H1 (cell line): ENCODE measurements at regions not wholly inside any gene's neighbourhood (a gene's known extent, or its start where the extent isn't known, plus 50 kb on each side); places are given as distances from the start of the nearest gene placed in this dataset.

Experiments
- CTCF ChIA-PET: fragments of 300-600 bp; sonication (Branson Sonifier 250); formaldehyde crosslinking; loops from one replicate; lab custom pipeline; 2021; ENCODE audit not compliant: partially characterized antibody; lab: Charles Lee
- POLR2A ChIA-PET: fragments of 300-600 bp; sonication (Branson Sonifier 250); formaldehyde crosslinking; loops from one replicate; lab custom pipeline; 2021; ENCODE audit warnings: inconsistent platforms; ENCODE audit not compliant: partially characterized antibody; lab: Charles Lee
- DNase-seq, 2 experiments: peaks; one replicate each; pipeline versions ENCODE4 v3.0.0 to v3.0.0-alpha.2; 2010 to 2022; ENCODE audit warnings: low spot score in 2 of 2, low read depth in 1 of 2, mixed read lengths in 1 of 2
- FAIRE-seq: peaks from 2 replicates; lab custom pipeline; 2011; peaks lifted over from hg19 to GRCh38; lab: Jason Lieb, UNC
- H2AFZ ChIP-seq: 2 replicates; pipeline ENCODE4 v1.8.1; 2012; ENCODE audit warnings: low read length, inconsistent platforms
- H2AK5ac ChIP-seq: 2 replicates; pipeline ENCODE4 v1.6.1; 2013; ENCODE audit warnings: low read depth, low read length
- H2BK120ac ChIP-seq: replicated peaks from 2 replicates; pipeline ENCODE3; 2013; ENCODE audit warnings: low read depth, low read length, inconsistent platforms
- H2BK12ac ChIP-seq: 2 replicates; pipeline ENCODE4 v1.6.1; 2013; ENCODE audit warnings: low read depth, low read length
- H2BK15ac ChIP-seq: 2 replicates; pipeline ENCODE4 v1.6.1; 2013; ENCODE audit warnings: low read length
- H2BK20ac ChIP-seq: 2 replicates; pipeline ENCODE4 v1.6.1; 2013; ENCODE audit warnings: low read length
- H2BK5ac ChIP-seq: 2 replicates; pipeline ENCODE4 v1.6.1; 2013; ENCODE audit warnings: low read depth, low read length
- H3K14ac ChIP-seq: 2 replicates; pipeline ENCODE4 v1.6.1; 2013; ENCODE audit warnings: inconsistent platforms; ENCODE audit not compliant: insufficient read length
- H3K18ac ChIP-seq: 2 replicates; pipeline ENCODE4 v1.6.1; 2013; ENCODE audit warnings: low read length; ENCODE audit errors: extremely low read depth
- H3K23ac ChIP-seq: 2 replicates; pipeline ENCODE4 v1.6.1; 2013; ENCODE audit warnings: inconsistent platforms; ENCODE audit not compliant: insufficient read length
- H3K23me2 ChIP-seq: 2 replicates; pipeline ENCODE4 v1.6.1; 2013; ENCODE audit warnings: low read depth, low read length
- H3K27ac ChIP-seq: 2 replicates; pipeline ENCODE4 v1.6.1; 2011; ENCODE audit warnings: low read depth, low read length, inconsistent platforms
- H3K27me3 ChIP-seq, 4 experiments: replicated peaks in 1 of 4; 1 replicate in 1 of 4; 2 replicates in 3 of 4; pipeline versions ENCODE4 v1.6.1 to v1.8.1; 2011 to 2013; ENCODE audit warnings: low read length in 3 of 4, mild to moderate bottlenecking in 3 of 4, inconsistent platforms in 2 of 4, mixed read lengths in 2 of 4, moderate library complexity in 1 of 4; ENCODE audit not compliant: control insufficient read depth in 3 of 4, insufficient read depth in 3 of 4; ENCODE audit errors: extremely low read depth in 1 of 4
- H3K36me3 ChIP-seq, 4 experiments: 2 replicates each; pipeline versions ENCODE4 v1.6.1 to v1.8.1; 2011 to 2013; ENCODE audit warnings: mild to moderate bottlenecking in 4 of 4, low read length in 3 of 4, moderate library complexity in 2 of 4, control low read depth in 1 of 4, inconsistent platforms in 1 of 4; ENCODE audit not compliant: insufficient read depth in 4 of 4, control insufficient read depth in 2 of 4
- H3K4ac ChIP-seq: replicated peaks from 2 replicates; pipeline ENCODE3; 2013; ENCODE audit warnings: low read length, low read depth, mixed read lengths, inconsistent platforms; ENCODE audit not compliant: insufficient read length
- H3K4me1 ChIP-seq, 4 experiments: replicated peaks in 1 of 4; 1 replicate in 1 of 4; 2 replicates in 3 of 4; pipeline versions ENCODE4 v1.6.1 to v1.8.1; 2011 to 2013; ENCODE audit warnings: low read length in 3 of 4, inconsistent platforms in 2 of 4, mixed read lengths in 1 of 4; ENCODE audit not compliant: insufficient read depth in 4 of 4, control insufficient read depth in 3 of 4
- H3K4me2 ChIP-seq, 2 experiments: 2 replicates each; pipeline versions ENCODE4 v1.6.1 to v1.8.1; 2011 to 2013; ENCODE audit warnings: low read depth in 2 of 2, low read length in 2 of 2, control low read depth in 1 of 2, inconsistent platforms in 1 of 2, mild to moderate bottlenecking in 1 of 2; ENCODE audit not compliant: insufficient read depth in 1 of 2
- H3K4me3 ChIP-seq, 4 experiments: fragments of 200-600, 300-600 bp in 1 of 4; sonication (generic), shearing (Covaris generic), sonication (Bioruptor Twin) in 1 of 4; 2 replicates each; pipeline versions ENCODE4 v1.5.1 to v1.8.1; 2011 to 2016; ENCODE audit warnings: low read length in 4 of 4, low read depth in 3 of 4, control low read depth in 2 of 4, inconsistent platforms in 2 of 4, mild to moderate bottlenecking in 2 of 4, mixed read lengths in 1 of 4, moderate library complexity in 1 of 4; ENCODE audit not compliant: insufficient read depth in 2 of 4; ENCODE audit errors: extremely low read depth in 1 of 4
- H3K56ac ChIP-seq: replicated peaks from 2 replicates; pipeline ENCODE3; 2013; ENCODE audit warnings: low read depth, mild to moderate bottlenecking, mixed read lengths, low read length, inconsistent platforms; ENCODE audit not compliant: insufficient read length
- H3K79me1 ChIP-seq: 2 replicates; pipeline ENCODE4 v1.6.1; 2013; ENCODE audit warnings: low read depth, low read length, control low read depth
- H3K79me2 ChIP-seq, 2 experiments: 2 replicates each; pipeline versions ENCODE4 v1.6.1 to v1.8.1; 2012 to 2013; ENCODE audit warnings: low read length in 2 of 2, mild to moderate bottlenecking in 2 of 2, inconsistent platforms in 1 of 2; ENCODE audit not compliant: insufficient read depth in 2 of 2, control insufficient read depth in 1 of 2
- H3K9ac ChIP-seq, 4 experiments: replicated peaks in 1 of 4; 1 replicate in 1 of 4; 2 replicates in 3 of 4; pipeline versions ENCODE4 v1.6.1 to v1.8.1; 2011 to 2013; ENCODE audit warnings: low read depth in 3 of 4, low read length in 3 of 4, control low read depth in 2 of 4, mild to moderate bottlenecking in 2 of 4, moderate library complexity in 2 of 4, inconsistent platforms in 1 of 4; ENCODE audit errors: extremely low read depth in 1 of 4
- H3K9me3 ChIP-seq, 2 experiments: 2 replicates each; pipeline versions ENCODE4 v1.6.1 to v1.8.1; 2012 to 2013; ENCODE audit warnings: mild to moderate bottlenecking in 2 of 2, moderate library complexity in 2 of 2, control low read depth in 1 of 2, inconsistent platforms in 1 of 2, low read depth in 1 of 2, low read length in 1 of 2, mixed read lengths in 1 of 2; ENCODE audit not compliant: insufficient read depth in 2 of 2
- H4K20me1 ChIP-seq, 2 experiments: replicated peaks in 1 of 2; 2 replicates each; pipeline versions ENCODE3 to v1.8.1; 2011 to 2013; ENCODE audit warnings: inconsistent platforms in 2 of 2, low read length in 2 of 2, mild to moderate bottlenecking in 1 of 2; ENCODE audit not compliant: insufficient read depth in 2 of 2, control insufficient read depth in 1 of 2
- H4K5ac ChIP-seq: 2 replicates; pipeline ENCODE4 v1.6.1; 2013; ENCODE audit warnings: low read length, low read depth, mixed read lengths, inconsistent platforms; ENCODE audit not compliant: insufficient read length
- H4K8ac ChIP-seq: 2 replicates; pipeline ENCODE4 v1.8.0; 2013; ENCODE audit warnings: mild to moderate bottlenecking, moderate library complexity, low read length, inconsistent platforms; ENCODE audit not compliant: insufficient read depth; ENCODE audit errors: extremely low read depth
- H4K91ac ChIP-seq: replicated peaks from 2 replicates; pipeline ENCODE3; 2013; ENCODE audit warnings: low read length, mixed read lengths, inconsistent platforms; ENCODE audit not compliant: insufficient read length
- ATF2 ChIP-seq: IDR thresholded peaks from 2 replicates; pipeline ENCODE4 v1.6.1; 2012; ENCODE audit warnings: low read length, inconsistent platforms
- BCL11A ChIP-seq, 2 experiments: IDR thresholded peaks; one replicate each; pipeline ENCODE4 v1.6.1; 2011; ENCODE audit warnings: low read depth in 2 of 2, low read length in 2 of 2, mild to moderate bottlenecking in 2 of 2
- CHD2 ChIP-seq: IDR thresholded peaks from 2 replicates; pipeline ENCODE4 v1.6.1; 2012; ENCODE audit warnings: low read length, improper control_type of control experiment
- E2F6 ChIP-seq: IDR thresholded peaks from 2 replicates; pipeline ENCODE4 v1.6.1; 2012; ENCODE audit warnings: inconsistent platforms
- HDAC6 ChIP-seq: IDR thresholded peaks from one replicate; pipeline ENCODE4 v1.7.1; 2012; ENCODE audit warnings: low read depth, mild to moderate bottlenecking, inconsistent platforms, low read length, moderate library complexity
- KDM5A ChIP-seq: fragments of 200-600 bp; IDR thresholded peaks from 2 replicates; pipeline ENCODE4 v1.7.1; 2012; ENCODE audit warnings: mild to moderate bottlenecking, low read length, inconsistent platforms, mixed read lengths
- POLR2A ChIP-seq, 2 experiments: IDR thresholded peaks; 1 replicate in 1 of 2; 2 replicates in 1 of 2; pipeline ENCODE4 v1.6.1; 2011; ENCODE audit warnings: low read depth in 2 of 2, low read length in 2 of 2, mild to moderate bottlenecking in 2 of 2; ENCODE audit errors: control extremely low read depth in 1 of 2
- POU5F1 ChIP-seq: IDR thresholded peaks from 2 replicates; pipeline ENCODE4 v1.6.1; 2011; ENCODE audit warnings: low read depth, mild to moderate bottlenecking, low read length, moderate library complexity
- RFX5 ChIP-seq: IDR thresholded peaks from 2 replicates; pipeline ENCODE4 v1.6.1; 2011; ENCODE audit warnings: low read depth, low read length, improper control_type of control experiment, borderline replicate concordance
- SP1 ChIP-seq: IDR thresholded peaks from 2 replicates; pipeline ENCODE4 v1.6.1; 2011; ENCODE audit warnings: low read depth, low read length
- SP2 ChIP-seq: IDR thresholded peaks from 2 replicates; pipeline ENCODE4 v1.6.1; 2012; ENCODE audit warnings: mild to moderate bottlenecking, low read length, inconsistent platforms
- SP4 ChIP-seq: IDR thresholded peaks from 2 replicates; pipeline ENCODE4 v1.6.1; 2012; ENCODE audit warnings: low read length, inconsistent platforms
- WGBS, 2 experiments: shearing (Covaris generic) in 1 of 2; methylation state at CpG; one replicate each; pipeline versions ENCODE4 v1.1.6 to v1.1.7; 2013 to 2015; ENCODE audit warnings: low lambda C conversion rate in 2 of 2, mixed read lengths in 2 of 2, inconsistent platforms in 1 of 2, low coverage in 1 of 2, missing lambda C conversion rate in 1 of 2; ENCODE audit not compliant: insufficient replicate concordance in 2 of 2, insufficient coverage in 1 of 2, insufficient read length in 1 of 2; ENCODE audit errors: extremely low coverage in 1 of 2, missing lambda C conversion rate in 1 of 2; 5-methylcytosine and 5-hydroxymethylcytosine counted together

GRCh38 chr16:51733181-51733580 is 582.1 kb upstream of the SALL1 start:
- Histone ChIP-seq H2BK5ac (no peak overlapping the region), H3K9ac (no peak overlapping the region), H3K4me2 (no peak overlapping the region), H3K4me3 (no peak overlapping the region), H4K20me1 (no peaks in the 10 kb centered on the region), H3K36me3 (no peaks in the 10 kb centered on the region), H4K91ac (no peak overlapping the region), H3K56ac (no peak overlapping the region), H2AK5ac (no peak overlapping the region), H3K4ac (no peak overlapping the region), H3K79me2 (no peaks in the 10 kb centered on the region), H2BK12ac (no peak overlapping the region), H3K14ac (no peak overlapping the region), H3K27me3 (no peaks in the 10 kb centered on the region), H4K8ac (no peak overlapping the region), H2BK120ac (no peak overlapping the region), H3K79me1 (no peaks in the 10 kb centered on the region), H3K18ac (no peak overlapping the region), H3K23me2 (no peaks in the 10 kb centered on the region), H2BK15ac (no peak overlapping the region), H3K23ac (no peak overlapping the region), H2AFZ (no peak overlapping the region), H3K9me3 (no peaks in the 10 kb centered on the region), H4K5ac (no peak overlapping the region), H3K27ac (no peak overlapping the region), H2BK20ac (no peak overlapping the region), H3K4me1 (peaks cover 0 to 4% (median 0%) of the 10 kb centered on the region in 4 experiments; a peak in 2 of 7 replicates)
- FAIRE-seq, result no peak
- DNase-seq, result no peak
- POLR2A ChIA-PET, result no interaction called here
- TF ChIP-seq SP4, result no peak
- TF ChIP-seq HDAC6, result no peak
- TF ChIP-seq POLR2A (IDR thresholded peaks at IDR 0.05; ENCODE audit: control extremely low read depth in 1 of 2, low read depth in 2 of 2, low read length in 2 of 2), result no peak
- TF ChIP-seq E2F6, result no peak
- no peak for TF ChIP-seq KDM5A
- TF ChIP-seq SP2, result no peak
- TF ChIP-seq RFX5, result no peak
- TF ChIP-seq SP1, result no peak
- no peak for TF ChIP-seq POU5F1
- no peak for TF ChIP-seq BCL11A (IDR thresholded peaks at IDR 0.05; ENCODE audit: low read depth in 2 of 2, low read length in 2 of 2)
- TF ChIP-seq ATF2, result no peak
- no peak for TF ChIP-seq CHD2
- 100% methylated on average over 2 of the region's 2 CpGs; no CpG with 5 or more reads in 1 of the 2 experiments for WGBS, 2 experiments
- CTCF ChIA-PET, result no interaction called here
